ENCODE measurements at regions not wholly inside any gene's neighbourhood (a gene's known extent, or its start where the extent isn't known, plus 50 kb on each side); places are given as distances from the start of the nearest gene placed in this dataset.

GRCh38 chr7:15764010-15764409 is 77.5 kb upstream of the MEOX2 start:
- H3K4me2 ChIP-seq (ENCODE audit: low read depth, low read length), result no peak overlapping the region
- in situ Hi-C loops (cut with MboI; ENCODE audit: low sequenced_read_pairs), result no loop called here
- no peak for ATAC-seq (ENCODE audit: low read depth)

More at GRCh38 chr7:15764010-15764409, 77.5 kb upstream of the MEOX2 start:
- ChIA-PET CTCF (no interaction called here), POLR2A (ENCODE audit: unreplicated experiment) (no interaction called here)
- Histone ChIP-seq H2AK9ac (replicated peaks; ENCODE audit: low read depth, low read length, poor library complexity) (no peak overlapping the region), H3K4me3 (ENCODE audit: insufficient read depth, low read depth, low read length) (no peak overlapping the region), H4K5ac (ENCODE audit: low read depth, low read length) (no peak overlapping the region), H3K27ac (ENCODE audit: insufficient read depth, low read length) (no peak overlapping the region), H3K14ac (replicated peaks; ENCODE audit: low read depth, low read length) (no peak overlapping the region), H2BK120ac (ENCODE audit: low read depth, low read length) (no peak overlapping the region), H3K56ac (ENCODE audit: extremely low read depth, insufficient read depth, low read length) (no peak overlapping the region), H4K91ac (ENCODE audit: insufficient read depth, low read depth, low read length) (no peak overlapping the region), H2AK5ac (ENCODE audit: low read depth, low read length) (no peak overlapping the region), H4K8ac (ENCODE audit: low read depth in 2 of 2, low read length in 2 of 2) (no peak overlapping the region), H3K4ac (ENCODE audit: low read depth, low read length) (no peak overlapping the region), H2BK20ac (ENCODE audit: low read depth, low read length) (no peak overlapping the region), H3K79me1 (ENCODE audit: low read depth in 1 of 2, low read length in 2 of 2) (no peaks in the 10 kb centered on the region), H2BK15ac (ENCODE audit: low read depth, low read length) (no peak overlapping the region), H4K20me1 (ENCODE audit: insufficient read depth, low read length) (no peaks in the 10 kb centered on the region), H3K9me3 (ENCODE audit: control insufficient read depth, insufficient read depth, low read length) (no peaks in the 10 kb centered on the region), H2AFZ (replicated peaks; ENCODE audit: low read length, poor library complexity) (no peak overlapping the region), H3K9ac (ENCODE audit: low read depth, low read length) (no peak overlapping the region), H3K9me1 (ENCODE audit: insufficient read depth, low read length) (no peaks in the 10 kb centered on the region), H3K18ac (ENCODE audit: low read depth, low read length) (no peak overlapping the region), H2BK5ac (ENCODE audit: low read depth, low read length, poor library complexity, severe bottlenecking) (no peak overlapping the region), H3K27me3 (ENCODE audit: control insufficient read depth, insufficient read depth, low read length) (no peaks in the 10 kb centered on the region), H3K4me1 (ENCODE audit: control insufficient read depth, insufficient read depth, low read length) (no peaks in the 10 kb centered on the region), H3K23ac (ENCODE audit: low read depth, low read length) (no peak overlapping the region), H3K36me3 (ENCODE audit: control insufficient read depth, insufficient read depth, low read length) (no peaks in the 10 kb centered on the region)
- dilution Hi-C loops (cut with HindIII; ENCODE audit: low sequenced_read_pairs, unreplicated experiment), result no loop called here
- no CpG with 5 or more reads among the region's 3 CpGs for WGBS, 2 experiments (ENCODE audit: extremely low coverage in 2 of 2, insufficient read length in 1 of 2)
- DNase-seq, result no peak
- no TSS peak for BruUV-seq (replicated peaks)
- intact Hi-C loops (cut with micrococcal nuclease), result no loop called here
- no peak for TF ChIP-seq RFX5 (IDR thresholded peaks at IDR 0.05; ENCODE audit: low read depth, low read length)
- TF ChIP-seq, protein P1, sequence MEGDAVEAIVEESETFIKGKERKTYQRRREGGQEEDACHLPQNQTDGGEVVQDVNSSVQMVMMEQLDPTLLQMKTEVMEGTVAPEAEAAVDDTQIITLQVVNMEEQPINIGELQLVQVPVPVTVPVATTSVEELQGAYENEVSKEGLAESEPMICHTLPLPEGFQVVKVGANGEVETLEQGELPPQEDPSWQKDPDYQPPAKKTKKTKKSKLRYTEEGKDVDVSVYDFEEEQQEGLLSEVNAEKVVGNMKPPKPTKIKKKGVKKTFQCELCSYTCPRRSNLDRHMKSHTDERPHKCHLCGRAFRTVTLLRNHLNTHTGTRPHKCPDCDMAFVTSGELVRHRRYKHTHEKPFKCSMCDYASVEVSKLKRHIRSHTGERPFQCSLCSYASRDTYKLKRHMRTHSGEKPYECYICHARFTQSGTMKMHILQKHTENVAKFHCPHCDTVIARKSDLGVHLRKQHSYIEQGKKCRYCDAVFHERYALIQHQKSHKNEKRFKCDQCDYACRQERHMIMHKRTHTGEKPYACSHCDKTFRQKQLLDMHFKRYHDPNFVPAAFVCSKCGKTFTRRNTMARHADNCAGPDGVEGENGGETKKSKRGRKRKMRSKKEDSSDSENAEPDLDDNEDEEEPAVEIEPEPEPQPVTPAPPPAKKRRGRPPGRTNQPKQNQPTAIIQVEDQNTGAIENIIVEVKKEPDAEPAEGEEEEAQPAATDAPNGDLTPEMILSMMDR (conservative IDR thresholded peaks at IDR 0.05; ENCODE audit: low read depth, low read length), result no peak
- no peak for TF ChIP-seq RCOR1 (IDR thresholded peaks at IDR 0.05; ENCODE audit: insufficient replicate concordance, low read length)
- no peak for TF ChIP-seq MXI1 (IDR thresholded peaks at IDR 0.05; ENCODE audit: borderline replicate concordance, low read depth, low read length)
- TF ChIP-seq SMC3 (IDR thresholded peaks at IDR 0.05; ENCODE audit: low read depth, low read length), result no peak
- no peak for TF ChIP-seq CEBPB (IDR thresholded peaks at IDR 0.05; ENCODE audit: low read depth, low read length)
- TF ChIP-seq, protein P2, sequence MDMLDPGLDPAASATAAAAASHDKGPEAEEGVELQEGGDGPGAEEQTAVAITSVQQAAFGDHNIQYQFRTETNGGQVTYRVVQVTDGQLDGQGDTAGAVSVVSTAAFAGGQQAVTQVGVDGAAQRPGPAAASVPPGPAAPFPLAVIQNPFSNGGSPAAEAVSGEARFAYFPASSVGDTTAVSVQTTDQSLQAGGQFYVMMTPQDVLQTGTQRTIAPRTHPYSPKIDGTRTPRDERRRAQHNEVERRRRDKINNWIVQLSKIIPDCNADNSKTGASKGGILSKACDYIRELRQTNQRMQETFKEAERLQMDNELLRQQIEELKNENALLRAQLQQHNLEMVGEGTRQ (IDR thresholded peaks at IDR 0.05; ENCODE audit: low read depth, low read length), result no peak
- no peak for TF ChIP-seq MAZ (IDR thresholded peaks at IDR 0.05; ENCODE audit: borderline replicate concordance, low read depth, low read length)
- TF ChIP-seq POLR2A (IDR thresholded peaks at IDR 0.05; ENCODE audit: low read depth, low read length), result no peak
- no peak for TF ChIP-seq NFE2L2 (IDR thresholded peaks at IDR 0.05; ENCODE audit: low read depth, low read length)
- TF ChIP-seq CHD1 (IDR thresholded peaks at IDR 0.05; ENCODE audit: low read depth, low read length), result no peak
- TF ChIP-seq MAFK (IDR thresholded peaks at IDR 0.05; ENCODE audit: low read depth, low read length), result no peak
- TF ChIP-seq, protein P3, sequence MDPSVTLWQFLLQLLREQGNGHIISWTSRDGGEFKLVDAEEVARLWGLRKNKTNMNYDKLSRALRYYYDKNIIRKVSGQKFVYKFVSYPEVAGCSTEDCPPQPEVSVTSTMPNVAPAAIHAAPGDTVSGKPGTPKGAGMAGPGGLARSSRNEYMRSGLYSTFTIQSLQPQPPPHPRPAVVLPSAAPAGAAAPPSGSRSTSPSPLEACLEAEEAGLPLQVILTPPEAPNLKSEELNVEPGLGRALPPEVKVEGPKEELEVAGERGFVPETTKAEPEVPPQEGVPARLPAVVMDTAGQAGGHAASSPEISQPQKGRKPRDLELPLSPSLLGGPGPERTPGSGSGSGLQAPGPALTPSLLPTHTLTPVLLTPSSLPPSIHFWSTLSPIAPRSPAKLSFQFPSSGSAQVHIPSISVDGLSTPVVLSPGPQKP (IDR thresholded peaks at IDR 0.05; ENCODE audit: borderline replicate concordance, low read depth, low read length), result no peak
- TF ChIP-seq BHLHE40 (IDR thresholded peaks at IDR 0.05; ENCODE audit: low read depth, low read length), result no peak
- no peak for TF ChIP-seq RAD21 (IDR thresholded peaks at IDR 0.05; ENCODE audit: low read length)
- no peak for TF ChIP-seq FOS (IDR thresholded peaks at IDR 0.05; ENCODE audit: low read depth, low read length)
